WTC11 (cell line): ENCODE measurements at regions not wholly inside any gene's neighbourhood (a gene's known extent, or its start where the extent isn't known, plus 50 kb on each side); places are given as distances from the start of the nearest gene placed in this dataset.

ENCODE experiments used
- ATAC-seq: fragments of 200-7000 bp; cut with Tn5 transposase; 2 replicates; pipeline ENCODE4 v1.10.0; 2021; ENCODE audit warnings: mild to moderate bottlenecking, moderate library complexity
- CTCF ChIA-PET: fragments of 300-600 bp; sonication (Branson Sonifier 250); formaldehyde crosslinking; loops from one replicate; lab custom pipeline; 2021; ENCODE audit warnings: antibody characterized with exemption; lab: Charles Lee
- POLR2A ChIA-PET: fragments of 350-600 bp; sonication (Branson Sonifier 250); formaldehyde crosslinking; loops from one replicate; lab custom pipeline; 2021; ENCODE audit warnings: antibody characterized with exemption; lab: Charles Lee
- DNase-seq: peaks from one replicate; pipeline ENCODE4 v3.0.0; 2021; ENCODE audit warnings: low spot score
- H3K27ac Mint-ChIP-seq: 2 replicates; pipeline ENCODE4 v1.8.0; 2021; ENCODE audit warnings: mixed read lengths
- H3K27me3 Mint-ChIP-seq: 2 replicates; pipeline ENCODE4 v1.8.0; 2021; ENCODE audit warnings: low read depth, mild to moderate bottlenecking, moderate library complexity, mixed read lengths
- H3K36me3 Mint-ChIP-seq: 2 replicates; pipeline ENCODE4 v1.8.0; 2021; ENCODE audit warnings: mixed read lengths
- H3K4me1 Mint-ChIP-seq: 2 replicates; pipeline ENCODE4 v1.8.0; 2022; ENCODE audit warnings: mixed read lengths
- H3K4me3 Mint-ChIP-seq: 2 replicates; pipeline ENCODE4 v1.8.0; 2021; ENCODE audit warnings: mild to moderate bottlenecking, moderate library complexity, mixed read lengths
- H3K9me3 Mint-ChIP-seq: 2 replicates; pipeline ENCODE4 v1.8.0; 2021; ENCODE audit warnings: mixed read lengths
- ATF2 ChIP-seq: sonication (generic); formaldehyde crosslinking; IDR thresholded peaks from 2 replicates; pipeline ENCODE4 v1.8.1; 2022; ENCODE audit warnings: low read depth, missing genetic modification reagents, borderline replicate concordance
- CDX4 ChIP-seq: fragments of 250-450 bp; sonication (Bioruptor Pico); IDR thresholded peaks from 2 replicates; pipeline ENCODE4 v1.9.0; 2021; ENCODE audit warnings: moderate library complexity, mild to moderate bottlenecking, inconsistent platforms, borderline replicate concordance
- CREB1 ChIP-seq: sonication (generic); formaldehyde crosslinking; IDR thresholded peaks from 2 replicates; pipeline ENCODE4 v1.8.0; 2023; ENCODE audit warnings: mild to moderate bottlenecking, missing genetic modification reagents
- ESRRA ChIP-seq: sonication (generic); formaldehyde crosslinking; IDR thresholded peaks from 2 replicates; pipeline ENCODE4 v1.8.1; 2022; ENCODE audit warnings: mild to moderate bottlenecking, missing genetic modification reagents, borderline replicate concordance
- GTF2I ChIP-seq: fragments of 250-450 bp; sonication (Bioruptor Pico); conservative IDR thresholded peaks from 2 replicates; pipeline ENCODE4 v1.4.0; 2021; ENCODE audit warnings: mild to moderate bottlenecking
- HMGA2 ChIP-seq: fragments of 250-450 bp; sonication (Bioruptor Pico); IDR thresholded peaks from 2 replicates; pipeline ENCODE4 v1.4.0; 2021; ENCODE audit warnings: mild to moderate bottlenecking, moderate library complexity
- MLX ChIP-seq: sonication (generic); formaldehyde crosslinking; IDR thresholded peaks from 2 replicates; pipeline ENCODE4 v1.8.1; 2023; ENCODE audit warnings: mild to moderate bottlenecking, missing genetic modification reagents, moderate library complexity
- NFYB ChIP-seq: sonication (generic); formaldehyde crosslinking; conservative IDR thresholded peaks from 2 replicates; pipeline ENCODE4 v1.8.0; 2022; ENCODE audit warnings: low read depth, missing genetic modification reagents
- NR1H2 ChIP-seq: sonication (generic); formaldehyde crosslinking; IDR thresholded peaks from 2 replicates; pipeline ENCODE4 v1.9.0; 2021; ENCODE audit warnings: mild to moderate bottlenecking, moderate library complexity, missing genetic modification reagents
- NR2C2 ChIP-seq: sonication (generic); formaldehyde crosslinking; IDR thresholded peaks from 2 replicates; pipeline ENCODE4 v1.8.0; 2022; ENCODE audit warnings: mild to moderate bottlenecking, missing genetic modification reagents
- OVOL2 ChIP-seq: fragments of 250-450 bp; sonication (Bioruptor Pico); IDR thresholded peaks from 2 replicates; pipeline ENCODE4 v1.9.0; 2021; ENCODE audit warnings: mild to moderate bottlenecking, borderline replicate concordance
- PRRX2 ChIP-seq: fragments of 250-450 bp; sonication (Bioruptor Pico); IDR thresholded peaks from 2 replicates; pipeline ENCODE4 v1.8.0; 2021; ENCODE audit warnings: mild to moderate bottlenecking
- SMAD4 ChIP-seq: sonication (generic); formaldehyde crosslinking; IDR thresholded peaks from 2 replicates; pipeline ENCODE4 v1.8.0; 2022; ENCODE audit warnings: mild to moderate bottlenecking, missing genetic modification reagents
- TEAD1 ChIP-seq: sonication (generic); formaldehyde crosslinking; IDR thresholded peaks from 2 replicates; pipeline ENCODE4 v1.8.0; 2022; ENCODE audit warnings: mild to moderate bottlenecking, missing genetic modification reagents
- TP53 ChIP-seq: sonication (generic); formaldehyde crosslinking; IDR thresholded peaks from 2 replicates; pipeline ENCODE4 v1.8.1; 2023; ENCODE audit warnings: mild to moderate bottlenecking, missing genetic modification reagents
- USF1 ChIP-seq: sonication (generic); formaldehyde crosslinking; IDR thresholded peaks from 2 replicates; pipeline ENCODE4 v1.8.0; 2022; ENCODE audit warnings: mild to moderate bottlenecking, missing genetic modification reagents
- ZBTB21 ChIP-seq: sonication (generic); formaldehyde crosslinking; IDR thresholded peaks from 2 replicates; pipeline ENCODE4 v1.8.1; 2023; ENCODE audit warnings: mild to moderate bottlenecking, missing genetic modification reagents, borderline replicate concordance
- ZNF121 ChIP-seq: sonication (generic); formaldehyde crosslinking; IDR thresholded peaks from 2 replicates; pipeline ENCODE4 v1.8.0; 2023; ENCODE audit warnings: missing genetic modification reagents
- ZNF138 ChIP-seq: sonication (generic); formaldehyde crosslinking; conservative IDR thresholded peaks from 2 replicates; pipeline ENCODE4 v1.8.1; 2022; ENCODE audit warnings: mild to moderate bottlenecking, moderate library complexity, missing genetic modification reagents
- ZNF317 ChIP-seq: sonication (generic); formaldehyde crosslinking; IDR thresholded peaks from 2 replicates; pipeline ENCODE4 v1.8.1; 2023; ENCODE audit warnings: low read depth, mild to moderate bottlenecking, moderate library complexity, missing genetic modification reagents, borderline replicate concordance
- ZNF396 ChIP-seq: fragments of 250-450 bp; sonication (Bioruptor Pico); IDR thresholded peaks from 2 replicates; pipeline ENCODE4 v1.8.0; 2021; ENCODE audit warnings: mild to moderate bottlenecking, moderate library complexity, borderline replicate concordance

- Mint-ChIP-seq H3K27ac (no peak overlapping the region), H3K9me3 (no peaks in the 10 kb centered on the region), H3K4me3 (no peak overlapping the region)
- DNase-seq, result no peak
- ATAC-seq, result no peak
- no peak for TF ChIP-seq CREB1 (CRISPR knock-in tag)
- no peak for TF ChIP-seq NR2C2 (CRISPR knock-in tag)
- TF ChIP-seq MLX (CRISPR knock-in tag), result no peak
- TF ChIP-seq PRRX2 (CRISPR knock-in tag), result no peak
- TF ChIP-seq TEAD1 (CRISPR knock-in tag), result no peak
- no peak for TF ChIP-seq ATF2 (CRISPR knock-in tag)
- TF ChIP-seq ZNF317, result no peak
- no peak for TF ChIP-seq HMGA2 (CRISPR knock-in tag)
- no peak for TF ChIP-seq ZNF396
- no peak for TF ChIP-seq CDX4 (CRISPR knock-in tag)
- no peak for TF ChIP-seq GTF2I
- no peak for TF ChIP-seq NR1H2
- TF ChIP-seq OVOL2 (CRISPR knock-in tag), result no peak
- no peak for TF ChIP-seq ZNF121
- TF ChIP-seq USF1 (CRISPR knock-in tag), result no peak
- TF ChIP-seq, all 79 proteins: peak for 0
- CTCF ChIA-PET, result no interaction called here
- Mint-ChIP-seq H3K4me1 (peaks cover 24% of the 10 kb centered on the region), H3K36me3 (no peaks in the 10 kb centered on the region), H3K27me3 (peaks cover 23% of the 10 kb centered on the region)
- POLR2A ChIA-PET, result no interaction called here
Measured at GRCh38 chr6:4670290-4670689, 105.9 kb upstream of the CDYL start.

- Mint-ChIP-seq H3K27me3 (peaks cover 18% of the 10 kb centered on the region), H3K9me3 (no peaks in the 10 kb centered on the region), H3K4me1 (peaks cover 16% of the 10 kb centered on the region), H3K4me3 (no peak overlapping the region), H3K36me3 (no peaks in the 10 kb centered on the region), H3K27ac (no peak overlapping the region)
- ChIA-PET POLR2A (no interaction called here), CTCF (no interaction called here)
- no peak for ATAC-seq
- no peak for DNase-seq
- TF ChIP-seq GTF2I, result no peak
Measured at GRCh38 chr6:4668271-4669179, 107.7 kb upstream of the CDYL start.

GRCh38 chr6:4667591-4667990, 108.6 kb upstream of the CDYL start:
- H3K4me3 Mint-ChIP-seq, result no peak overlapping the region
- H3K36me3 Mint-ChIP-seq, result no peaks in the 10 kb centered on the region
- TF ChIP-seq ESRRA (CRISPR knock-in tag) (no peak), GTF2I (no peak)
- DNase-seq, result no peak
- H3K27me3 Mint-ChIP-seq, result peaks cover 18% of the 10 kb centered on the region
- POLR2A ChIA-PET, result no interaction called here
- H3K9me3 Mint-ChIP-seq, result no peaks in the 10 kb centered on the region
- peaks cover 16% of the 10 kb centered on the region for H3K4me1 Mint-ChIP-seq
- no peak for ATAC-seq
- CTCF ChIA-PET, result no interaction called here
- H3K27ac Mint-ChIP-seq, result no peak overlapping the region

GRCh38 chr6:4666886-4667513, 109.2 kb upstream of the CDYL start:
- ATAC-seq, result no peak
- H3K9me3 Mint-ChIP-seq, result no peaks in the 10 kb centered on the region
- H3K4me3 Mint-ChIP-seq, result no peak overlapping the region
- no peak for DNase-seq
- H3K27me3 Mint-ChIP-seq, result peaks cover 21% of the 10 kb centered on the region
- ChIA-PET CTCF (no interaction called here), POLR2A (no interaction called here)
- peaks cover 16% of the 10 kb centered on the region for H3K4me1 Mint-ChIP-seq
- TF ChIP-seq ZBTB21 (CRISPR knock-in tag) (no peak), TP53 (CRISPR knock-in tag) (no peak), ZNF138 (CRISPR knock-in tag) (no peak), NFYB (no peak), SMAD4 (CRISPR knock-in tag) (no peak), CREB1 (CRISPR knock-in tag) (no peak)
- no peaks in the 10 kb centered on the region for H3K36me3 Mint-ChIP-seq
- no peak overlapping the region for H3K27ac Mint-ChIP-seq
